K562 (cell line): ENCODE measurements at regions not wholly inside any gene's neighbourhood (a gene's known extent, or its start where the extent isn't known, plus 50 kb on each side); places are given as distances from the start of the nearest gene placed in this dataset.

ENCODE experiments used
- ATAC-seq: fragments of 200-7000 bp; cut with Tn5 transposase; 3 replicates; pipeline ENCODE4 v1.9.1; 2020; ENCODE audit warnings: moderate library complexity
- BruUV-seq: library from RNA; stranded (reverse); fragments of 400-500 nt; replicated peaks from 2 replicates; lab custom pipeline; 2021; lab: Mats Ljungman, UMichigan
- CTCF ChIA-PET: fragments of 300-600 bp; formaldehyde crosslinking; extraction: SDS; loops from one replicate; lab custom pipeline; 2021; ENCODE audit warnings: low intra/inter-chr PET ratio; lab: Yijun Ruan, JAX
- POLR2A ChIA-PET: fragments of 300-600, 350-650 bp; sonication (Branson Sonifier 250); formaldehyde crosslinking; extraction: SDS; loops from one replicate; lab custom pipeline; 2021; ENCODE audit warnings: antibody characterized with exemption, inconsistent platforms; lab: Yijun Ruan, JAX
- DNase-seq, 4 experiments: peaks; one replicate each; pipeline versions ENCODE4 v3.0.0 to v3.0.0-alpha.2; 2011 to 2018; ENCODE audit warnings: low spot score in 3 of 4, mixed read lengths in 3 of 4; ENCODE audit errors: extremely low read depth in 1 of 4
- FAIRE-seq: peaks from 2 replicates; lab custom pipeline; 2011; peaks lifted over from hg19 to GRCh38; lab: Jason Lieb, UNC
- H2AFZ ChIP-seq: 2 replicates; pipeline ENCODE4 v1.6.0; 2011; ENCODE audit warnings: low read depth, low read length, control low read depth, inconsistent platforms
- H3K27ac ChIP-seq: fragments of 200-600 bp; 3 replicates; pipeline ENCODE4 v1.8.0; 2011; ENCODE audit warnings: low read depth, mild to moderate bottlenecking, control low read depth, inconsistent platforms, low read length, moderate library complexity, mixed read lengths; ENCODE audit errors: extremely low read depth
- H3K27me3 ChIP-seq, 2 experiments: fragments of 300-600 bp in 1 of 2; 2 replicates in 1 of 2; 3 replicates in 1 of 2; pipeline versions ENCODE4 v1.6.0 to v1.8.0; 2011; ENCODE audit warnings: inconsistent platforms in 2 of 2, low read length in 2 of 2, mild to moderate bottlenecking in 1 of 2, mixed read lengths in 1 of 2, moderate library complexity in 1 of 2; ENCODE audit not compliant: control insufficient read depth in 2 of 2, insufficient read depth in 2 of 2
- H3K36me3 ChIP-seq: fragments of 300-600 bp; 3 replicates; pipeline ENCODE4 v1.8.0; 2011; ENCODE audit warnings: mild to moderate bottlenecking, low read length, inconsistent platforms; ENCODE audit not compliant: control insufficient read depth, insufficient read depth
- H3K4me1 ChIP-seq, 2 experiments: fragments of 200-600 bp in 1 of 2; replicated peaks in 1 of 2; 2 replicates in 1 of 2; 3 replicates in 1 of 2; pipeline versions ENCODE4 v1.5.1 to v1.8.0; 2011; ENCODE audit warnings: inconsistent platforms in 2 of 2, low read length in 2 of 2, mild to moderate bottlenecking in 1 of 2, mixed read lengths in 1 of 2, moderate library complexity in 1 of 2; ENCODE audit not compliant: control insufficient read depth in 2 of 2, insufficient read depth in 2 of 2
- H3K4me2 ChIP-seq: 2 replicates; pipeline ENCODE4 v1.6.1; 2011; ENCODE audit warnings: low read length, control low read depth, inconsistent platforms, mixed read lengths; ENCODE audit not compliant: insufficient read depth
- H3K4me3 ChIP-seq: fragments of 200-600 bp; sonication (generic), shearing (Covaris generic); 2 replicates; pipeline ENCODE4 v1.5.1; 2016; ENCODE audit warnings: control low read depth, inconsistent platforms
- H3K79me2 ChIP-seq: fragments of 200-600 bp; 3 replicates; pipeline ENCODE4 v1.8.0; 2011; ENCODE audit warnings: low read length, inconsistent platforms; ENCODE audit not compliant: control insufficient read depth, insufficient read depth
- H3K9ac ChIP-seq, 2 experiments: 2 replicates each; pipeline versions ENCODE4 v1.6.0 to v1.6.1; 2011; ENCODE audit warnings: low read depth in 2 of 2, low read length in 2 of 2, control low read depth in 1 of 2, inconsistent platforms in 1 of 2, mild to moderate bottlenecking in 1 of 2, mixed read lengths in 1 of 2; ENCODE audit not compliant: insufficient read depth in 1 of 2
- H3K9me1 ChIP-seq: one replicate; pipeline ENCODE4 v1.6.0; 2011; ENCODE audit warnings: inconsistent platforms, mild to moderate bottlenecking, low read length, moderate library complexity; ENCODE audit not compliant: control insufficient read depth, insufficient read depth
- H3K9me3 ChIP-seq: replicated peaks from 2 replicates; pipeline ENCODE4 v1.5.1; 2011; ENCODE audit warnings: low read depth, low read length, inconsistent platforms; ENCODE audit not compliant: control insufficient read depth, insufficient read depth
- H4K20me1 ChIP-seq: replicated peaks from 2 replicates; pipeline ENCODE4 v1.6.1; 2011; ENCODE audit warnings: low read length, inconsistent platforms, mixed read lengths; ENCODE audit not compliant: control insufficient read depth, insufficient read depth
- CREBBP ChIP-seq: IDR thresholded peaks from one replicate; pipeline ENCODE4 v1.6.1; 2012; ENCODE audit warnings: low read depth, mild to moderate bottlenecking, control low read depth, inconsistent platforms, low read length
- KLF1 ChIP-seq: fragments of 450-650 bp; IDR thresholded peaks from 2 replicates; pipeline ENCODE4 v1.6.1; 2016; ENCODE audit warnings: missing genetic modification characterization, missing compliant biosample characterization
- L3MBTL2 ChIP-seq: fragments of 450-650 bp; IDR thresholded peaks from 2 replicates; pipeline ENCODE4 v1.6.1; 2016; ENCODE audit warnings: mild to moderate bottlenecking, moderate library complexity
- MIER1 ChIP-seq: fragments of 450-650 bp; IDR thresholded peaks from 2 replicates; pipeline ENCODE4 v1.6.1; 2016; ENCODE audit warnings: antibody characterized with exemption, mild to moderate bottlenecking, low read depth
- NCOA4 ChIP-seq: fragments of 450-650 bp; IDR thresholded peaks from 2 replicates; pipeline ENCODE4 v1.6.1; 2018; ENCODE audit warnings: mild to moderate bottlenecking; ENCODE audit not compliant: partially characterized antibody
- NFATC3 ChIP-seq: fragments of 450-650 bp; IDR thresholded peaks from 2 replicates; pipeline ENCODE4 v1.6.1; 2017; ENCODE audit warnings: mild to moderate bottlenecking
- RNF2 ChIP-seq: sonication (generic); IDR thresholded peaks from 2 replicates; pipeline ENCODE4 v1.6.1; 2016
- SMARCA4 ChIP-seq: fragments of 450-650 bp; IDR thresholded peaks from 2 replicates; pipeline ENCODE4 v1.6.1; 2016
- XRCC5 ChIP-seq: fragments of 200-400 bp; formaldehyde crosslinking; IDR thresholded peaks from 2 replicates; pipeline ENCODE4 v1.6.1; 2017; ENCODE audit warnings: low read depth, mild to moderate bottlenecking, low read length
- ZBTB8A ChIP-seq: fragments of 450-650 bp; IDR thresholded peaks from 2 replicates; pipeline ENCODE4 v1.6.1; 2018; ENCODE audit warnings: mild to moderate bottlenecking, moderate library complexity; ENCODE audit not compliant: partially characterized antibody
- ZNF3 ChIP-seq: fragments of 250-450 bp; sonication (Bioruptor Pico); IDR thresholded peaks from 2 replicates; pipeline ENCODE4 v1.5.0; 2021; ENCODE audit warnings: mild to moderate bottlenecking, moderate library complexity
- WGBS: fragments of 100-300 bp; shearing (Covaris generic); methylation state at CpG from one replicate; pipeline ENCODE4 v1.1.6; 2016; ENCODE audit warnings: low coverage, mixed read lengths; ENCODE audit not compliant: insufficient coverage; ENCODE audit errors: missing lambda C conversion rate; 5-methylcytosine and 5-hydroxymethylcytosine counted together
- in situ Hi-C: fragments of 300-500 bp; cut with MboI; formaldehyde crosslinking; loops from 4 replicates; pipeline ENCODE4 v1.15.0; 2018; ENCODE audit warnings: inconsistent platforms, mixed read lengths
- intact Hi-C: fragments of 100-400 bp; cut with micrococcal nuclease; formaldehyde crosslinking; loops from 2 replicates; pipeline ENCODE4 v1.14.2; 2022
- TF ChIP-seq, protein P1 (sequence below): sonication (generic); formaldehyde crosslinking; IDR thresholded peaks from 2 replicates; pipeline ENCODE4 v1.8.0; 2022; ENCODE audit warnings: mild to moderate bottlenecking, missing genetic modification reagents
- TF ChIP-seq, protein P2 (sequence below): IDR thresholded peaks from 3 replicates; pipeline ENCODE4 v1.6.1; 2011; ENCODE audit warnings: borderline replicate concordance, mild to moderate bottlenecking; ENCODE audit not compliant: insufficient read length, insufficient read depth
- TF ChIP-seq, protein P3 (sequence below): fragments of 450-650 bp; IDR thresholded peaks from 2 replicates; pipeline ENCODE4 v1.6.1; 2018; ENCODE audit warnings: mild to moderate bottlenecking, low read depth; ENCODE audit not compliant: partially characterized antibody
- TF ChIP-seq, protein P4 (sequence below): fragments of 450-650 bp; formaldehyde crosslinking; IDR thresholded peaks from 2 replicates; pipeline ENCODE4 v1.4.0; 2020; ENCODE audit warnings: mild to moderate bottlenecking, moderate library complexity
- TF ChIP-seq, protein P5 (sequence below): fragments of 250-450 bp; sonication (Bioruptor Pico); IDR thresholded peaks from 2 replicates; pipeline ENCODE4 v1.8.0; 2022; ENCODE audit warnings: moderate library complexity, mild to moderate bottlenecking, inconsistent platforms

DNA sequence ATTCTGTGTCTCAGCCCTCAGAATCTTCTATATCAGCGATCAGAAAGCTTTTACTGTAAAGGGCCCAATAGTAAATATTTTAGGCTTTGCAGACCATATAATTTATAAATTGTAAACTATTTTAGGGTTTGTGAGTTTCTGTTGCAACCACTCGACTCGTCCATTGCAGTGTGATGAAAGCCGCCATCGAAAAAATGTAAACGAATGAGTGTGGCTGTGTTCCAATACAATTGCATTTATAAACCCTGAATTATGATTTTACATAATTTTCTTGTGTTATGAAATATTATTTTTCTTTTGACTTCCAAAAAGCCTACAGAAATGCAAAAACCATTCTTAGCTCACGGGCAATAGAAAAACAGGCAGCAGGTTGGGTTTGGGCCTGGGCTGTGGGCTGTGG, 62.5 kb upstream of the ADO start:
- no peaks in the 10 kb centered on the region; the same call in 1 of the 2 replicates for H4K20me1 ChIP-seq
- WGBS, result 1% methylated on average over 7 of the region's 7 CpGs
- H3K9me1 ChIP-seq, result no peaks in the 10 kb centered on the region
- ATAC-seq (no peak), DNase-seq (no peak), FAIRE-seq (no peak)
- no peaks in the 10 kb centered on the region for H3K4me1 ChIP-seq
- H3K4me3 ChIP-seq, result no peak overlapping the region
- in situ Hi-C loops, result no loop called here
- no peak overlapping the region for H2AFZ ChIP-seq
- no peak overlapping the region for H3K9ac ChIP-seq
- CTCF ChIA-PET, result no interaction called here
- H3K27me3 ChIP-seq, result peaks cover 2 to 12% of the 10 kb centered on the region in 2 experiments; a peak in 4 of 5 replicates
- no peak overlapping the region for H3K27ac ChIP-seq
- POLR2A ChIA-PET, result no interaction called here
- no peaks in the 10 kb centered on the region for H3K9me3 ChIP-seq
- intact Hi-C loops, result no loop called here
- BruUV-seq, result no TSS peak
- H3K36me3 ChIP-seq, result no peaks in the 10 kb centered on the region
- no peak for TF ChIP-seq CREBBP
- TF ChIP-seq, protein P1, sequence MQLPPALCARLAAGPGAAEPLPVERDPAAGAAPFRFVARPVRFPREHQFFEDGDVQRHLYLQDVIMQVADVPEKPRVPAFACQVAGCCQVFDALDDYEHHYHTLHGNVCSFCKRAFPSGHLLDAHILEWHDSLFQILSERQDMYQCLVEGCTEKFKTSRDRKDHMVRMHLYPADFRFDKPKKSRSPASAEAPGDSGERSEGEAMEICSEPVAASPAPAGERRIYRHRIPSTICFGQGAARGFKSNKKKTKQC (CRISPR knock-in tag), result no peak
- TF ChIP-seq, protein P2, sequence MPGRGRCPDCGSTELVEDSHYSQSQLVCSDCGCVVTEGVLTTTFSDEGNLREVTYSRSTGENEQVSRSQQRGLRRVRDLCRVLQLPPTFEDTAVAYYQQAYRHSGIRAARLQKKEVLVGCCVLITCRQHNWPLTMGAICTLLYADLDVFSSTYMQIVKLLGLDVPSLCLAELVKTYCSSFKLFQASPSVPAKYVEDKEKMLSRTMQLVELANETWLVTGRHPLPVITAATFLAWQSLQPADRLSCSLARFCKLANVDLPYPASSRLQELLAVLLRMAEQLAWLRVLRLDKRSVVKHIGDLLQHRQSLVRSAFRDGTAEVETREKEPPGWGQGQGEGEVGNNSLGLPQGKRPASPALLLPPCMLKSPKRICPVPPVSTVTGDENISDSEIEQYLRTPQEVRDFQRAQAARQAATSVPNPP, result no peak
- TF ChIP-seq XRCC5, result no peak
- no peak for TF ChIP-seq ZNF3
- TF ChIP-seq, protein P3, sequence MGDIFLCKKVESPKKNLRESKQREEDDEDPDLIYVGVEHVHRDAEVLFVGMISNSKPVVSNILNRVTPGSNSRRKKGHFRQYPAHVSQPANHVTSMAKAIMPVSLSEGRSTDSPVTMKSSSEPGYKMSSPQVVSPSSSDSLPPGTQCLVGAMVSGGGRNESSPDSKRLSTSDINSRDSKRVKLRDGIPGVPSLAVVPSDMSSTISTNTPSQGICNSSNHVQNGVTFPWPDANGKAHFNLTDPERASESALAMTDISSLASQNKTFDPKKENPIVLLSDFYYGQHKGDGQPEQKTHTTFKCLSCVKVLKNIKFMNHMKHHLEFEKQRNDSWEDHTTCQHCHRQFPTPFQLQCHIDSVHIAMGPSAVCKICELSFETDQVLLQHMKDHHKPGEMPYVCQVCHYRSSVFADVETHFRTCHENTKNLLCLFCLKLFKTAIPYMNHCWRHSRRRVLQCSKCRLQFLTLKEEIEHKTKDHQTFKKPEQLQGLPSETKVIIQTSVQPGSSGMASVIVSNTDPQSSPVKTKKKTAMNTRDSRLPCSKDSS, result no peak
- no peak for TF ChIP-seq NFATC3
- TF ChIP-seq, protein P4, sequence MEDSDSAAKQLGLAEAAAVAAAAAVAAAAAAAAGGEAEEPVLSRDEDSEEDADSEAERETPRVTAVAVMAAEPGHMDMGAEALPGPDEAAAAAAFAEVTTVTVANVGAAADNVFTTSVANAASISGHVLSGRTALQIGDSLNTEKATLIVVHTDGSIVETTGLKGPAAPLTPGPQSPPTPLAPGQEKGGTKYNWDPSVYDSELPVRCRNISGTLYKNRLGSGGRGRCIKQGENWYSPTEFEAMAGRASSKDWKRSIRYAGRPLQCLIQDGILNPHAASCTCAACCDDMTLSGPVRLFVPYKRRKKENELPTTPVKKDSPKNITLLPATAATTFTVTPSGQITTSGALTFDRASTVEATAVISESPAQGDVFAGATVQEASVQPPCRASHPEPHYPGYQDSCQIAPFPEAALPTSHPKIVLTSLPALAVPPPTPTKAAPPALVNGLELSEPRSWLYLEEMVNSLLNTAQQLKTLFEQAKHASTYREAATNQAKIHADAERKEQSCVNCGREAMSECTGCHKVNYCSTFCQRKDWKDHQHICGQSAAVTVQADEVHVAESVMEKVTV (CRISPR knock-in tag), result no peak
- TF ChIP-seq L3MBTL2, result no peak
- TF ChIP-seq, protein P5, sequence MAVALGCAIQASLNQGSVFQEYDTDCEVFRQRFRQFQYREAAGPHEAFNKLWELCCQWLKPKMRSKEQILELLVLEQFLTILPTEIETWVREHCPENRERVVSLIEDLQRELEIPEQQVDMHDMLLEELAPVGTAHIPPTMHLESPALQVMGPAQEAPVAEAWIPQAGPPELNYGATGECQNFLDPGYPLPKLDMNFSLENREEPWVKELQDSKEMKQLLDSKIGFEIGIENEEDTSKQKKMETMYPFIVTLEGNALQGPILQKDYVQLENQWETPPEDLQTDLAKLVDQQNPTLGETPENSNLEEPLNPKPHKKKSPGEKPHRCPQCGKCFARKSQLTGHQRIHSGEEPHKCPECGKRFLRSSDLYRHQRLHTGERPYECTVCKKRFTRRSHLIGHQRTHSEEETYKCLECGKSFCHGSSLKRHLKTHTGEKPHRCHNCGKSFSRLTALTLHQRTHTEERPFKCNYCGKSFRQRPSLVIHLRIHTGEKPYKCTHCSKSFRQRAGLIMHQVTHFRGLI (CRISPR knock-in tag), result no peak
- no peak for TF ChIP-seq NCOA4
- TF ChIP-seq MIER1, result no peak
- no peak for TF ChIP-seq RNF2
- no peak for TF ChIP-seq SMARCA4
- no peak for TF ChIP-seq ZBTB8A
- TF ChIP-seq KLF1 (tag), result no peak
- H3K79me2 ChIP-seq, result no peaks in the 10 kb centered on the region
- H3K4me2 ChIP-seq, result no peak overlapping the region
